ENCODE measurements at regions not wholly inside any gene's neighbourhood (a gene's known extent, or its start where the extent isn't known, plus 50 kb on each side); places are given as distances from the start of the nearest gene placed in this dataset.

DNA sequence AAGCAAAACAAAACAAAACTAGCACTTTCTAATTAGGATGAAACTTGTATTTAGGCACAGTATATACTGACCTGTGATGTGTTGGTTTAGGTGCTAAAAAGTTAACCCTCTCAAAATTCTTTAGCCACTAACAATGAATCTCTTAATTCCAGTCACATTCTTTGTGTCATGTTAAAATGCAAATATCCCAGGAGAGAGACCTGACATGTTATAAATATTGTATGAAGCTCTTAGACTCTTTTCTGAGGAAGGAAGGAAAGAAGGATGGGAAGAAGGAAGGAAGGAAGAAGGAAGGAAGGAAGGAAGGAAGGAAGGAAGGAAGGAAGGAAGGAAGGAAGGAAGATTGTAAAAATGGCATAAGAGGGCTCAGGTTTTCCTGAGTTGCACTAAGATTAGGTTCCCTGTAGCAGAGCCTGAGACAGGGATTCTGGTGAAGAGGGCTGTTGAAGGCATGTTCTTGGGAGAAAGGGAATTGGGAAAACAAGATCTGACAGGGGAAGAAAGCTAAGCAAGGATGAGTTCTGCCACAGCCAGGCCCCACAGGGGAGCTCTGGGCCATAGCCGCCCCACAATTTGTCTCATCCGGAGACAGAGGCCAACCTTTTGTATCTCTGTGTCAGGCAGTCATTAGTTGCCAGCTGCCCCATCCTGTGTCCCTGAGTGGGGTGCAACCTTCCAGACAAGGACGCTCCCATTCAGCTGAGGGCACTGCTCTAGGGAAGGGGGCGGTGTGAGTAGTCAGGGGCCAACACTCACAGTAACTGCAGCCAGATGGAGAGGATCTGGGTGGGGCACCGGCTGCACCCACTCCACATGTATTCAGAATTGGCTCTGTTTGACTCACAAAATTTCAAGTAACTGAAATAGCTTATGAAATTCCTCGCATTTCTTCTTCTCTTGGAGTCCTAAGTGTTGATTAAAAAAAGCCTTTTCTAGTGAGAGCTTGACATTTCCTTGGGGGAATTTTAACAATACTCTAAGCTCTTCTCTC lies 189.3 kb upstream of the ARG1 start:
- no peak for DNase-seq

- no peak for DNase-seq
These were observed 185.2 kb upstream of the ARG1 start for GRCh38 chr6:131387562-131388447.

DNA sequence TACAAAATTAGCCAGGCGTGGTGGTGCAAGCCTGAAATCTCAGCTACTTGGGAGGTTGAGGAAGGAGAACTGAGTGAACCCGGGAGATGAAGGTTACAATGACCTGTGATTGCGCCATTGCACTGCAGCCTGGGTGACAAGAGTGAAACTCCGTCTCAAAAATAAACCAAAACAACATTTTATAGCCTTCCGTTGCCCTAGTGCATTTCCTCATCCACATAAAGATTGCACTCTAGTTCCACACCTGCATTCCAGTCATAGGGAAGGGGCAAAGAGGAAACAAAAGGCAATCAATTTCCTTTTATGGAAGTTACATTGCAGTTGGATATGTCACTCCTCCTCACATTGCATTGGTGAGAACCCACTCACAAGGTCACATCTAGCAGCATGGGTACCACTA lies 182.7 kb upstream of the ARG1 start:
- no peak for DNase-seq

- no peak for DNase-seq
These were observed 181.9 kb upstream of the ARG1 start for GRCh38 chr6:131391116-131391515.

GRCh38 chr6:131393433-131393832 lies 179.6 kb upstream of the ARG1 start:
- DNase-seq, result no peak

DNA sequence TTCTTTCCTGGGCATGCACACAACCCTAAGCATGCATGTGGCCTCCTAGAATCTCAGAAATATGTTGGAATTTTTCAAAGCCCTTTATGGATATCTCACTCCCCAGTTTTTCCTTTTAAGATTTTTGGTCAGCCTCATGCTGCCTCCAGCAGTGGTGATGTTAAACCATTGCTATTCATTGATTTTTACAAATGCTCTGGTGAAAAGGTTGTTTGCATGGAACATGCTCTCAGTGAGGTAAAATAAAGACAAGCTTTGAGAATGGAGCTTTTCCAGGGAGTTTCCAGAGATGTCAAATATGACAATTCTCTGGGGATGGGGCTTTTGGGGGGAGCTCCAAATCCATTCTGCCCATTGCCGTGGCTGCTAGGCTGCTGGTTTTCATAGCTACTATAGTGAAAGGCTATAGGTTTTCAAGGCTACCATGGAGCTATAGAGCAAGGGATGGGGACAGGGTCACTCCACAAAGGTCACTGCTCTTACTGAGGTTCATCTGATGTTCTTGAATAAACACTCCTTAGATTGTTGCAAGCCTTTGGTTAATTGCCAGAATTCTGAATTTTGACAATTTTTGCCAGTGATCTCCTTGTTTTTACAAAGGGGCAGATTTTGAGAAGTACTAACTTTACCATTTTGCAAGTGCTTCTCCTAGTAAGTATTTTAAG lies 178.1 kb upstream of the ARG1 start:
- no peak for DNase-seq

DNA sequence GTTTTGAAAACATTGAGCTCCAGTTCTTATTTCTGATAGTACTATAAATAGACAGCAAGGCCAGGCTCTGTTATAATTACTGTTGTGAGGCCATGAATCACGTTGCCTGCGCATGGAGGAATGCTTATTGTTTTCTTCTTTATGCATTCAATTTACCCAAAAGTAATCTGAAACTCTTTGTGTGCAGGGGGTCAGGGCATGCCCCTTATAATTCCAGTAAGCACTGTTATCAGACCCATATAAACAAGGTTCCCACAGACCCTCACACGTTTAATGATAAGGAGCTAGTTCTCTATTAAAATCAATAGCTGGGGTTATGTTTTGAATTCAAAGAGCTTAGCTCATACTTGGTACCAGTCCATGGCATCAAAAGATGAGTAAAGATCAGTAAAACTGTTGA lies 174.8 kb upstream of the ARG1 start:
- no peak for DNase-seq

GRCh38 chr6:131399433-131399832 lies 173.6 kb upstream of the ARG1 start:
- no peak for DNase-seq

GRCh38 chr6:131400054-131400778 lies 172.8 kb upstream of the ARG1 start:
- no peak for DNase-seq

DNA sequence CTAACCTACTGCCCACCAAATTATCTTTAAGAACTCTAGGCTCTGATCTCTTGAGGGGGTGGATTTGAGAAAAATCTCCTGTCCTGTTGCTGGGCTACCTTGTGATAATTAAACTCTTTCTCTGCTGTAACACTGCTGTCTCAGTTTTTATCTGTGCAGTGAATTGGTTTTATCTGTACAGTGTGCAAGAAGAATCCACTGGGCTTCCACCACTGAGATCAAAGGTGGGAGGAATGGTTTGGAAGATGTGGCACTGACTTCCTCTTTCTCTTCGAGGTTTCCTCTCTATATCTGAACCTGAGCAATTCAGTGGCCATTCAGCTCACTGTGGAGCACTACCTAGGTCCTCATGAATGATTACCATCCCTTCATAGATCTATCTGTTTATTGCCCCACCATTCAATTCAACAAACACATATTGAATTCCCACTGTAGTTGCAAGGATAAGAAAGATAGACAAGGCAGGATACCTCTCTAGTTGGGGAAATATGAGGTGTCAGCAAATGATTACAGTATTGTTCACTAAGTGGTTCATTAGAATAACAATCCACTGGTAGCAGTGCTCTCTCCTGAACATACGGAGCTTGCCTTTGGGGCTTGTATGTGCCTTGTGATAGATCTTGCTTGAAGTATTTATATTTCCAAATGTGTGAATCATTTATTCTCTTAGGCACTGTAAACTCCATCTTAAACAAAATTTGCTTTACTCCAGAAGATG lies 172.1 kb upstream of the ARG1 start:
- DNase-seq, result no peak

- DNase-seq, result no peak
These were observed 164.2 kb upstream of the ARG1 start for GRCh38 chr6:131408811-131409210.

DNA sequence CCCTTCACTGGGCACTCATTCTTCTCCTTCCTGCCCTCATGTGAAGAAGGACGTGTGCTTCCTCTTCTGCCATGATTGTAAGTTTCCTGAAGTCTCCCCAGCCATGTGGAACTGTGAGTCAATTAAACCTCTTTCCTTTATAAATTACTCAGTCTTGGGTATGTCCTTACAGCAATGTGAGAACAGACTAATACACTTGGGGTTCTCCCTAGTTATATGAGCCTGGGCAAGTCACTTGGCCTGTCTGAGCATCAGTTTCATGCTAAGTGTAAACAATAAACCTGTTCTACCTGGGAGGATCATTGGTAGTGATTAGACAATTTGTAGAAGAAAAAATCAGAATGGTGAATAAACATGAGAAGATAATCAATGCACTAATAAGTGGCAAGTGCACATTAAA lies 162.2 kb upstream of the ARG1 start:
- no peak for DNase-seq

DNA sequence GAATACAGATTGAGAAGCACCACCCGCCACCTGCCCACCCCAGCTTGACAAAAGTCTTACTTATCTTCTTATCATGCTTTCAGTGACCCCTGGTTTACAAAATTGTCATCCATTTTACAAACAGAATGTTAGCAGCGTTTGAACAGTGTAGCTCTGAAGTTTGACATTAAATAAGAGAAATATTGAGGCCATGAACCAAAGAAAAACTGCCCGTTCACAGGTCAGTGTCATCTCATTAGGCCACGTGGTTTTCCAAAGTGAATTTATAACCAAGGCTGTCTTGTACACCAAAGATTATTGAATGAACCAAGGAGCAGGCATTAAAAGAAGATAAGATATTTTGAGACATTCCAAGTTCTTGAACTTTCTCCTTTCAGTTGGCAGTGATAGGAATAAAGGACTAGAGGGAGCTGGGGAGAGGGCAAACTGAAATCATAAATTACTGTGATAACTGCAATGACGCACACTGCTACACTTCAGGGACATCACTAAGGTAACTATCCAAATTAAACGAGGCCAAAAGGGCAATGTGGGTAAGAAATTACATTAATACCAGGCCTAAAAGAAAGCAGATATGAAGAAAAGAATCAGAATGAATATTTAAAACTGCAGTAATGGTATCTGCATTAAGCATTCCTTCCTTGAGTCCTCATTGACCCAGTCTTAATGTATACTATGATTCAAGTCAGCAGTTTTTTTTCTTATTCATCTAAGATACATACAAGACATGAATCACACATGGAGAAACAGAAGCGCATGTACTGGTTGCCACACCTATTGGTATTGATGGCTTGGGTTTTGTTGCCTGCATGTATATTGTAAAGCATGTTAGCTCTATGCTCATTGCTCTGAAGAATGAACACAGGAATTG lies 159.8 kb upstream of the ARG1 start:
- no peak for DNase-seq

DNA sequence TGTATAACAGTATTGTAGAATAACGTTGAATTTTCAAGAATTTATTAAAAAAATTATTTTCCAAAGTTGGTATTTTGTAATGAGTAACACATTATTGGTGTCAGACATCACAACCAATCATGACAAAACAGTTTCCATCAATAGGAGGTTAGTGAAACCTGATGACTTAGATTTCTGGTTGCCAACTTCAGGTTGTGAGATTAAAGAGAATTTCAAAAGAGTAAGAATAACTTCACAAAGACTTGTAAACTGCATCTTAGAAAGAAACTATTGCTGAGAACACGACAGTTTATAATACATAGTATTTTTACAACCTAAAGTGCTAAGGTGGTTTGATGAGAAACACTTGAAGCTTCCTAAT lies 159.2 kb upstream of the ARG1 start:
- DNase-seq, result no peak

- no peak for DNase-seq
These were observed 158.1 kb upstream of the ARG1 start for GRCh38 chr6:131414956-131415355.

DNA sequence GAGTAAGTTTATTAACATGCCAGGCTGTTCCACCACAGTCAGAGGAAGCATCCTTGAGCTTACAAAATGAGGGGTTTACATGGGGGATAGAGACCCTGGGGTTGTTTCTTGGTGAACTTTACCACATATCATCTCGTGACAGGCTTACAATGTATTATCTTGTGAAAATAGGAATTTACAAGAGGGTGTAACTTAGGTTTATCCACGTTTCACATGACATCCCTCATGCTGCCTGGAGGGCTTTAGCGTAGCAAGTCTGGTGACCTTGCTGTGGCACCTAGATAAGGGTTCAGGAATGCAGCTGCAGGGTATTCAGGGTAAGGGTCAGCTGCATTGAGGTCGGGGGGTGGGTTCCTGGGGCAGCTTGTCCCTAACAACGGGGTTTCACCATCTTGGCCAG lies 154.6 kb upstream of the ARG1 start:
- no peak for DNase-seq

DNA sequence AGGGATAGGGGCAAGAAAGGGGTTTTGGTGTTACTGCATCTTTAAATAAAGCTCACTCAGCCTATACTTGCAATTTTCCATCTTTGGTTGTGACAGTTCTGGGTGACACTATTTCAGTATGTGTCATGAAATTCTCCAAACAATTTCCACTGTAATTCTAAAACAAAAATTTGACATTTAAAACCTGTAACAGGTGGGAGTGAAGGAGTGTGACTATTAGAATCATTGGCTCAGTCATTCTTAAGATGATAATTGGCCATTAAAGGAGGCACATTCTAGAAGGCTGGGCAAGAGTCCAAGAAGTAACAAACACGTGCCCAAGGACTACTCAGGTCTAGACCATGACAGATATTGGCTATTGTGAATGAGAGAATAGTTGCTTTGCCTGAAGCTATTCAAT lies 153.3 kb upstream of the ARG1 start:
- no peak for DNase-seq

DNA sequence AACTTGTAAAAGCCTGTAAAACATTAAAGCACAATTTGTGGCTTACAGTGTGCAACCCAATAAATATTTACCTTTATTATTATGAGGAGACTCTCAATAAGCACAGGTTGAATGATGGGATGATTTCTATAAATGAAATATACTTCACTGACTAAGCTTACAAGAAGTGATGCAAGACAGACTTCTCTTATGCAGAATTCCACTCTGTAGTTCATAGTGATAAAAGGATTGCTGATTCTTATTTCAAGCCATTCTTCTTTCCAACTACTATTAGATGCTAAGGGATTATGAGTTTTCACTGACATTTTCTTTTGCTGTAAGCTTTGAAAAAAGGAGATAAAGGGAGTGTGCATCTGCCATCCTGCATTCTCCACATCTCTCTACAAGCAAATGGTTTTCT lies 149.0 kb upstream of the ARG1 start:
- DNase-seq, result no peak

- DNase-seq, result no peak
These were observed 148.6 kb upstream of the ARG1 start for GRCh38 chr6:131424475-131424874.

- DNase-seq, result no peak
These were observed 145.5 kb upstream of the ARG1 start for GRCh38 chr6:131427434-131428058.
